ENCODE measurements at regions not wholly inside any gene's neighbourhood (a gene's known extent, or its start where the extent isn't known, plus 50 kb on each side); places are given as distances from the start of the nearest gene placed in this dataset.
A peak's percentile ranks its signal among the peaks of the same experiment; 100 is the strongest.

DNA sequence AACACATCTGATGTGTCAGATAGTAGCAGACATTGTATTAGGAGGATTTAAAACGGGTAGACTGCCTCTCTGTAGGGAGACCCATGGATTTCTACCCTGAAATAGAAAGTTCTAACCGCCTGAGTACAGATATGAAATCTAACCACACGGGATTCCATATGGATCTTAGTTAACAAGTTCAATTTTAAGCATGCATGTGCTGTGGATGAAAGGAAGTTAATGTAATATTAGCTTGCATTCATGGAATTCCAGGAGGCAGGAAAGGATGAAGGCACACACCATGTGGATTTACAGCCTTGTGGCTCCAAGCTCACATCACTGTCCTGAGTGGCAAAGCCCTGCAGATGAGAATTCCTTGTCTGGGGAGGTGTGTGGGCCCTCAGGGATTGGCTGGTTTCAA lies 120.6 kb upstream of the IRS2 start:
- intact Hi-C loops (cut with micrococcal nuclease) = no loop called here
- Mint-ChIP-seq H3K27ac (ENCODE audit: low read depth, unreplicated experiment) (no peak overlapping the region), H3K36me3 (ENCODE audit: insufficient read depth, unreplicated experiment) (no peaks in the 10 kb centered on the region), H3K4me3 (ENCODE audit: unreplicated experiment) (no peak overlapping the region), H3K27me3 (ENCODE audit: insufficient read depth, unreplicated experiment) (no peaks in the 10 kb centered on the region), H3K9me3 (ENCODE audit: unreplicated experiment) (no peaks in the 10 kb centered on the region), H3K4me1 (ENCODE audit: insufficient read depth, unreplicated experiment) (no peaks in the 10 kb centered on the region)
- DNase-seq (ENCODE audit: unreplicated experiment) = no peak
- ChIA-PET CTCF (interaction anchor here (0.9 kb wide), 1 partner anchor 153 kb away, joined by 3 read pairs; no protein-coding TSS in a partner anchor), POLR2A (no interaction called here)
- no TSS peak for BruUV-seq (replicated peaks)
- TF ChIP-seq, protein P1, sequence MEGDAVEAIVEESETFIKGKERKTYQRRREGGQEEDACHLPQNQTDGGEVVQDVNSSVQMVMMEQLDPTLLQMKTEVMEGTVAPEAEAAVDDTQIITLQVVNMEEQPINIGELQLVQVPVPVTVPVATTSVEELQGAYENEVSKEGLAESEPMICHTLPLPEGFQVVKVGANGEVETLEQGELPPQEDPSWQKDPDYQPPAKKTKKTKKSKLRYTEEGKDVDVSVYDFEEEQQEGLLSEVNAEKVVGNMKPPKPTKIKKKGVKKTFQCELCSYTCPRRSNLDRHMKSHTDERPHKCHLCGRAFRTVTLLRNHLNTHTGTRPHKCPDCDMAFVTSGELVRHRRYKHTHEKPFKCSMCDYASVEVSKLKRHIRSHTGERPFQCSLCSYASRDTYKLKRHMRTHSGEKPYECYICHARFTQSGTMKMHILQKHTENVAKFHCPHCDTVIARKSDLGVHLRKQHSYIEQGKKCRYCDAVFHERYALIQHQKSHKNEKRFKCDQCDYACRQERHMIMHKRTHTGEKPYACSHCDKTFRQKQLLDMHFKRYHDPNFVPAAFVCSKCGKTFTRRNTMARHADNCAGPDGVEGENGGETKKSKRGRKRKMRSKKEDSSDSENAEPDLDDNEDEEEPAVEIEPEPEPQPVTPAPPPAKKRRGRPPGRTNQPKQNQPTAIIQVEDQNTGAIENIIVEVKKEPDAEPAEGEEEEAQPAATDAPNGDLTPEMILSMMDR (IDR thresholded peaks at IDR 0.05; ENCODE audit: unreplicated experiment) = no peak

DNA sequence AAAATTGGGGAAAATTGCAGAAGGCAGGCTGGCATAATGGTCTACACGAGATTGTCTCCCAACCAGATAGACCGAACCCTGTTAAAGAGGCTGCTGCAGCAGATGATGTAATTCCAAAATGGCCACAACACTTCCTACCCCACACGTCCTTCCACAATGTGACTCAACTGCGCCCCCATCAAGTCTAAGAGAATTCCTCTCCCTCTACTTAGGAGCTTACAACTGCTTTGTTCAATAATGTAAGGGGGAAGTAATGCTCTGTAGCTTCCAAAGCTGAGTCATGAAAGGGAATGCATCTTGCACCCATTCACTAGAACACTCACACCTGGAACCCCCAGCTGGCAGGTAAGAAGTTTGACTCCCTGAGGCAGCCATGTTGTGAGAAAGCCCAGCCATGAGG lies 117.8 kb upstream of the IRS2 start:
- peak; percentile 6 for DNase-seq (ENCODE audit: unreplicated experiment)
- ChIA-PET POLR2A (no interaction called here), CTCF (interaction anchor here (0.6 kb wide), 1 partner anchor 65 kb away, joined by 3 read pairs; no protein-coding TSS in a partner anchor)
- H3K4me3 Mint-ChIP-seq (ENCODE audit: unreplicated experiment) = no peak overlapping the region
- BruUV-seq (replicated peaks) = no TSS peak
- TF ChIP-seq, protein P1 (IDR thresholded peaks at IDR 0.05; ENCODE audit: unreplicated experiment) = no peak
- no peaks in the 10 kb centered on the region for H3K27me3 Mint-ChIP-seq (ENCODE audit: insufficient read depth, unreplicated experiment)
- no peak overlapping the region for H3K27ac Mint-ChIP-seq (ENCODE audit: low read depth, unreplicated experiment)
- intact Hi-C loops (cut with micrococcal nuclease) = no loop called here
- H3K4me1 Mint-ChIP-seq (ENCODE audit: insufficient read depth, unreplicated experiment) = no peaks in the 10 kb centered on the region
- H3K36me3 Mint-ChIP-seq (ENCODE audit: insufficient read depth, unreplicated experiment) = no peaks in the 10 kb centered on the region
- H3K9me3 Mint-ChIP-seq (ENCODE audit: unreplicated experiment) = no peaks in the 10 kb centered on the region

GRCh38 chr13:109900741-109901140 lies 114.4 kb upstream of the IRS2 start:
- intact Hi-C loops (cut with micrococcal nuclease) = no loop called here
- Mint-ChIP-seq H3K27me3 (ENCODE audit: insufficient read depth, unreplicated experiment) (no peaks in the 10 kb centered on the region), H3K27ac (ENCODE audit: low read depth, unreplicated experiment) (no peak overlapping the region), H3K4me1 (ENCODE audit: insufficient read depth, unreplicated experiment) (no peaks in the 10 kb centered on the region), H3K4me3 (ENCODE audit: unreplicated experiment) (no peak overlapping the region), H3K36me3 (ENCODE audit: insufficient read depth, unreplicated experiment) (no peaks in the 10 kb centered on the region), H3K9me3 (ENCODE audit: unreplicated experiment) (no peaks in the 10 kb centered on the region)
- TF ChIP-seq, protein P1 (IDR thresholded peaks at IDR 0.05; ENCODE audit: unreplicated experiment) = no peak
- ChIA-PET CTCF (no interaction called here), POLR2A (interaction anchor here (0.6 kb wide), 1 partner anchor 231 kb away, joined by 3 read pairs; no protein-coding TSS in a partner anchor)
- no TSS peak for BruUV-seq (replicated peaks)
- no peak for DNase-seq (ENCODE audit: unreplicated experiment)

- CTCF ChIA-PET = no interaction called here
- POLR2A ChIA-PET = interaction anchor here (0.6 kb wide), 1 partner anchor 231 kb away, joined by 3 read pairs; no protein-coding TSS in a partner anchor
- Mint-ChIP-seq H3K9me3 (ENCODE audit: unreplicated experiment) (no peaks in the 10 kb centered on the region), H3K4me3 (ENCODE audit: unreplicated experiment) (no peak overlapping the region), H3K27me3 (ENCODE audit: insufficient read depth, unreplicated experiment) (no peaks in the 10 kb centered on the region), H3K27ac (ENCODE audit: low read depth, unreplicated experiment) (no peak overlapping the region), H3K4me1 (ENCODE audit: insufficient read depth, unreplicated experiment) (no peaks in the 10 kb centered on the region), H3K36me3 (ENCODE audit: insufficient read depth, unreplicated experiment) (no peaks in the 10 kb centered on the region)
- no peak for DNase-seq (ENCODE audit: unreplicated experiment)
- BruUV-seq (replicated peaks) = no TSS peak
- intact Hi-C loops (cut with micrococcal nuclease) = no loop called here
- TF ChIP-seq, protein P1 (IDR thresholded peaks at IDR 0.05; ENCODE audit: unreplicated experiment) = no peak
Observed at GRCh38 chr13:109900320-109900719, 113.9 kb upstream of the IRS2 start.

Data from MCF 10A (cell line).